HCT116 (cell line): ENCODE measurements at regions not wholly inside any gene's neighbourhood (a gene's known extent, or its start where the extent isn't known, plus 50 kb on each side); places are given as distances from the start of the nearest gene placed in this dataset.

Experiments
- ATAC-seq: fragments of 200-7000 bp; cut with Tn5 transposase; 2 replicates; pipeline ENCODE4 v1.9.1; 2020; ENCODE audit warnings: mild to moderate bottlenecking, moderate library complexity
- BruUV-seq: library from RNA; stranded (reverse); fragments of 400-500 nt; replicated peaks from 2 replicates; lab custom pipeline; 2021; lab: Mats Ljungman, UMichigan
- CTCF ChIA-PET: fragments of 300-600 bp; sonication (Branson Sonifier 250); formaldehyde crosslinking; loops from one replicate; lab custom pipeline; 2021; ENCODE audit warnings: antibody characterized with exemption; lab: Charles Lee
- POLR2A ChIA-PET: fragments of 300-600, 350-600 bp; sonication (Branson Sonifier 250); formaldehyde crosslinking; loops from one replicate; lab custom pipeline; 2021; ENCODE audit warnings: antibody characterized with exemption; lab: Charles Lee
- RAD21 ChIA-PET, 2 experiments: fragments of 300-600 bp; sonication (Branson Sonifier 250); formaldehyde crosslinking; loops; one replicate each; lab custom pipeline; 2023; ENCODE audit warnings: low total read pairs in 2 of 2; ENCODE audit not compliant: uncharacterized antibody in 2 of 2, unreplicated experiment in 2 of 2, low non-redundant PET in 1 of 2; lab: Charles Lee
- DNase-seq: peaks from one replicate; pipeline ENCODE4 v3.0.0-alpha.2; 2010; ENCODE audit warnings: low read depth, low spot score
- H2AFZ ChIP-seq: fragments of 200-600 bp; shearing (Covaris generic), sonication (generic); 2 replicates; pipeline ENCODE4 v1.6.1; 2017; ENCODE audit warnings: low read depth, mixed run types, mixed read lengths, antibody characterized with exemption, low read length; ENCODE audit not compliant: poor library complexity, severe bottlenecking
- H3K27ac ChIP-seq: 2 replicates; pipeline ENCODE4 v1.5.1; 2012; ENCODE audit warnings: low read depth, low read length
- H3K27me3 ChIP-seq: fragments of 200-600 bp; sonication (generic); 2 replicates; pipeline ENCODE4 v1.6.1; 2016; ENCODE audit warnings: mixed run types, low read length, mixed read lengths; ENCODE audit not compliant: insufficient read depth
- H3K36me3 ChIP-seq, 2 experiments: fragments of 200-500 bp in 1 of 2; fragments of 200-600 bp in 1 of 2; sonication (Bioruptor generic) in 1 of 2; sonication (generic) in 1 of 2; 2 replicates each; pipeline versions ENCODE4 v1.5.1 to v1.6.1; 2014 to 2016; ENCODE audit warnings: low read length in 2 of 2, inconsistent platforms in 1 of 2, mixed read lengths in 1 of 2, mixed run types in 1 of 2; ENCODE audit not compliant: insufficient read depth in 2 of 2, control insufficient read depth in 1 of 2
- H3K4me1 ChIP-seq, 2 experiments: fragments of 200-600 bp in 1 of 2; sonication (generic) in 1 of 2; 2 replicates each; pipeline versions ENCODE4 v1.5.1 to v1.6.1; 2012 to 2017; ENCODE audit warnings: low read length in 2 of 2, inconsistent platforms in 1 of 2, mild to moderate bottlenecking in 1 of 2, mixed read lengths in 1 of 2, mixed run types in 1 of 2, moderate library complexity in 1 of 2; ENCODE audit not compliant: insufficient read depth in 2 of 2, control insufficient read depth in 1 of 2
- H3K4me2 ChIP-seq: fragments of 200-600 bp; sonication (generic); 2 replicates; pipeline ENCODE4 v1.6.1; 2017; ENCODE audit warnings: mixed run types, low read length, mixed read lengths
- H3K4me3 ChIP-seq, 2 experiments: fragments of 200-600 bp in 1 of 2; sonication (generic) in 1 of 2; replicated peaks in 1 of 2; 2 replicates each; pipeline ENCODE4 v1.5.1; 2011 to 2016; ENCODE audit warnings: low read length in 2 of 2, control low read depth in 1 of 2, low read depth in 1 of 2, mild to moderate bottlenecking in 1 of 2, mixed read lengths in 1 of 2, mixed run types in 1 of 2
- H3K79me2 ChIP-seq: fragments of 200-600 bp; sonication (generic); 2 replicates; pipeline ENCODE4 v1.6.1; 2017; ENCODE audit warnings: mild to moderate bottlenecking, mixed run types, low read length, moderate library complexity, mixed read lengths; ENCODE audit not compliant: insufficient read depth
- H3K9ac ChIP-seq: fragments of 200-600 bp; sonication (generic); 2 replicates; pipeline ENCODE4 v1.6.1; 2016; ENCODE audit warnings: low read length, mixed read lengths
- H3K9me2 ChIP-seq: fragments of 200-600 bp; sonication (generic), shearing (Covaris generic); 2 replicates; pipeline ENCODE4 v1.6.1; 2017; ENCODE audit warnings: mixed run types, mild to moderate bottlenecking, moderate library complexity; ENCODE audit not compliant: insufficient read depth
- H3K9me3 ChIP-seq, 2 experiments: fragments of 200-500 bp in 1 of 2; fragments of 200-600 bp in 1 of 2; sonication (Bioruptor generic) in 1 of 2; sonication (generic) in 1 of 2; 2 replicates each; pipeline ENCODE4 v1.6.1; 2014 to 2017; ENCODE audit warnings: low read length in 2 of 2, mixed read lengths in 2 of 2, inconsistent platforms in 1 of 2, low read depth in 1 of 2, mild to moderate bottlenecking in 1 of 2, mixed run types in 1 of 2, moderate library complexity in 1 of 2; ENCODE audit not compliant: control insufficient read depth in 1 of 2, insufficient read depth in 1 of 2
- H4K20me1 ChIP-seq: fragments of 200-600 bp; sonication (generic), shearing (Covaris generic); 2 replicates; pipeline ENCODE4 v1.6.1; 2017; ENCODE audit warnings: mixed run types, mild to moderate bottlenecking, moderate library complexity; ENCODE audit not compliant: insufficient read depth
- CBX3 ChIP-seq: IDR thresholded peaks from 2 replicates; pipeline ENCODE4 v1.6.1; 2012; ENCODE audit warnings: low read depth
- CTCF ChIP-seq, 3 experiments: fragments of 200-600 bp in 1 of 3; sonication (generic) in 1 of 3; IDR thresholded peaks in 2 of 3; conservative IDR thresholded peaks in 1 of 3; 2 replicates each; pipeline ENCODE4 v1.5.1; 2012 to 2017; ENCODE audit warnings: low read depth in 2 of 3, low read length in 2 of 3, antibody characterized with exemption in 1 of 3, borderline replicate concordance in 1 of 3, control low read depth in 1 of 3, mild to moderate bottlenecking in 1 of 3, mixed read lengths in 1 of 3, mixed run types in 1 of 3, moderate library complexity in 1 of 3; ENCODE audit not compliant: insufficient read depth in 1 of 3
- EZH2 ChIP-seq: fragments of 200-600 bp; sonication (generic); IDR thresholded peaks from 2 replicates; pipeline ENCODE4 v1.6.1; 2017; ENCODE audit warnings: antibody characterized with exemption, mixed run types
- JUND ChIP-seq: IDR thresholded peaks from 2 replicates; pipeline ENCODE4 v1.6.1; 2012
- POLR2A ChIP-seq: IDR thresholded peaks from 2 replicates; pipeline ENCODE4 v1.7.0; 2011; ENCODE audit warnings: borderline replicate concordance; ENCODE audit not compliant: insufficient read depth, insufficient read length; ENCODE audit errors: extremely low read depth
- RAD21 ChIP-seq: IDR thresholded peaks from 2 replicates; pipeline ENCODE4 v1.6.1; 2012; ENCODE audit warnings: low read depth, mild to moderate bottlenecking
- SP1 ChIP-seq: IDR thresholded peaks from 2 replicates; pipeline ENCODE4 v1.6.1; 2012; ENCODE audit warnings: low read depth
- ZFX ChIP-seq: fragments of 450-650 bp; IDR thresholded peaks from 2 replicates; pipeline ENCODE4 v1.6.1; 2017
- intact Hi-C: fragments of 100-400 bp; cut with micrococcal nuclease; formaldehyde crosslinking; loops from 2 replicates; pipeline ENCODE4 v1.10.0; 2022
- TF ChIP-seq, protein P1 (sequence below): IDR thresholded peaks from 2 replicates; pipeline ENCODE4 v1.6.1; 2012
- TF ChIP-seq, protein P2 (sequence below): IDR thresholded peaks from 2 replicates; pipeline ENCODE4 v1.6.1; 2011; ENCODE audit warnings: mild to moderate bottlenecking, low read length, moderate library complexity; ENCODE audit not compliant: insufficient replicate concordance; ENCODE audit errors: extremely low read depth

- no peak overlapping the region for H2AFZ ChIP-seq
- BruUV-seq = no TSS peak
- H3K4me1 ChIP-seq = peaks cover 0 to 5% of the 10 kb centered on the region in 2 experiments; a peak in 1 of 4 replicates
- H3K9me3 ChIP-seq = no peaks in the 10 kb centered on the region
- H3K36me3 ChIP-seq = no peaks in the 10 kb centered on the region
- POLR2A ChIA-PET = no interaction called here
- no peak overlapping the region for H3K4me2 ChIP-seq
- CTCF ChIA-PET = no interaction called here
- TF ChIP-seq, protein P1, sequence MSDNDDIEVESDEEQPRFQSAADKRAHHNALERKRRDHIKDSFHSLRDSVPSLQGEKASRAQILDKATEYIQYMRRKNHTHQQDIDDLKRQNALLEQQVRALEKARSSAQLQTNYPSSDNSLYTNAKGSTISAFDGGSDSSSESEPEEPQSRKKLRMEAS = no peak
- TF ChIP-seq ZFX = no peak
- DNase-seq (no peak), ATAC-seq (no peak)
- H3K9me2 ChIP-seq = no peaks in the 10 kb centered on the region
- no peak overlapping the region for H3K9ac ChIP-seq
- H4K20me1 ChIP-seq = no peaks in the 10 kb centered on the region
- no peaks in the 10 kb centered on the region for H3K79me2 ChIP-seq
- no peaks in the 10 kb centered on the region for H3K27me3 ChIP-seq
- RAD21 ChIA-PET = no interaction called here
- no peak overlapping the region for H3K4me3 ChIP-seq
- intact Hi-C loops = loop anchor here (1.0 to 2.0 kb wide), 2 partner anchors 37 to 244 kb away; no protein-coding TSS in a partner anchor
- no peak overlapping the region for H3K27ac ChIP-seq
These were observed 132.4 kb downstream of the ELOVL4 start for GRCh38 chr6:79814940-79815339.

DNA sequence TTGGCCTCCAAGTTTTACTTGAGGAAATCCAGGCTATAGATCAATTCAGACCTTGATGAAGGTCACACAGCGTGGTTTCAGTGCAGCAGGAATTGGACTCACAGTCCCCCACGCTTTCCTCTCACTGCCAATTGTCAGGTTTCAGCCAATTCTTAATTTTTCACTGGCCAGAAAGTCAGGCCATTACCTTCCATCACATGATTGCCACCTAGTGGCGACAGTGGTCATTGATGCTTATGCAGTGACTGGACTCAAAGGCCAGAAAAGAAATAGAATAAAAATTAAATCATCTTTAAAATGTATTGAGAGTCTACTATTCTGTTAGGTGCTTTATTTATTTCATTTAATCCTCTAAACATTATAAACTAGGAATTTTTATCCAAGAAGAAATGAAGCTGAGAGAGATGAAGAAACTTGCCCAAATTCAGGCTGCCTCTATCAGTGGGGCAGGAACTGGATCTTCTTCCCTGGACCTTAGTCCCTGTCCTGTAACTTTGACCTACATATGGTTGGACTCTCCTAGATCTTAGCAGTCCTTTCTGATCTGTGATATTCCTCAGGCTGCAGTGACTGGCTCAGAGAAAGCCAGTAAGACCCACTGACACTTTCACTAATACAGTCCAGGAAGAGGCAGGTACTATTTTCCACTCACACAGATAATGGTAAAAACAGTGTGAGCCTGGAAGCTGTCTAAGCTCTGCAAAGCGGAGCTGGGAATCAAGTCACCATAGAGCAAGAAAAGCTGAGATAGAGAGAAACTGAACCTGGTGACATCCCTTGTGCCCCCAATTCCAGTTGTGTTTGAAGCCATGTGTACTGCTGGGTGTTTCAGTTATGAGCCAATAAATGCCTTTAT lies 133.3 kb downstream of the ELOVL4 start:
- POLR2A ChIA-PET = no interaction called here
- no TSS peak for BruUV-seq
- CTCF ChIA-PET = interaction anchor here (1.2 kb wide), 1 partner anchor 54 kb away, joined by 3 read pairs; no protein-coding TSS in a partner anchor
- Histone ChIP-seq H3K36me3 (no peaks in the 10 kb centered on the region), H3K9me3 (no peaks in the 10 kb centered on the region), H3K4me2 (peak overlapping the region; percentile 15; the same call in 1 of the 2 replicates), H2AFZ (peak overlapping the region; percentile 99), H3K9ac (no peak overlapping the region), H3K27ac (no peak overlapping the region), H3K79me2 (no peaks in the 10 kb centered on the region), H3K27me3 (no peaks in the 10 kb centered on the region), H4K20me1 (no peaks in the 10 kb centered on the region)
- peak; percentile 93 for ATAC-seq
- TF ChIP-seq CTCF (IDR thresholded peaks at IDR 0.05 in 2 of 3, conservative IDR thresholded peaks at IDR 0.05 in 1 of 3; ENCODE audit: borderline replicate concordance in 1 of 3, insufficient read depth in 1 of 3, low read depth in 2 of 3, low read length in 2 of 3) (peak; percentile 75 to 88 (median 85); a peak in 5 of 6 replicates), RAD21 (peak; percentile 76), CBX3 (no peak), SP1 (no peak), POLR2A (no peak), EZH2 (no peak), JUND (no peak), ZFX (no peak)
- TF ChIP-seq, protein P2, sequence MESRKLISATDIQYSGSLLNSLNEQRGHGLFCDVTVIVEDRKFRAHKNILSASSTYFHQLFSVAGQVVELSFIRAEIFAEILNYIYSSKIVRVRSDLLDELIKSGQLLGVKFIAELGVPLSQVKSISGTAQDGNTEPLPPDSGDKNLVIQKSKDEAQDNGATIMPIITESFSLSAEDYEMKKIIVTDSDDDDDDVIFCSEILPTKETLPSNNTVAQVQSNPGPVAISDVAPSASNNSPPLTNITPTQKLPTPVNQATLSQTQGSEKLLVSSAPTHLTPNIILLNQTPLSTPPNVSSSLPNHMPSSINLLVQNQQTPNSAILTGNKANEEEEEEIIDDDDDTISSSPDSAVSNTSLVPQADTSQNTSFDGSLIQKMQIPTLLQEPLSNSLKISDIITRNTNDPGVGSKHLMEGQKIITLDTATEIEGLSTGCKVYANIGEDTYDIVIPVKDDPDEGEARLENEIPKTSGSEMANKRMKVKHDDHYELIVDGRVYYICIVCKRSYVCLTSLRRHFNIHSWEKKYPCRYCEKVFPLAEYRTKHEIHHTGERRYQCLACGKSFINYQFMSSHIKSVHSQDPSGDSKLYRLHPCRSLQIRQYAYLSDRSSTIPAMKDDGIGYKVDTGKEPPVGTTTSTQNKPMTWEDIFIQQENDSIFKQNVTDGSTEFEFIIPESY = no peak
- TF ChIP-seq, all 23 proteins: peak for 2
- no peaks in the 10 kb centered on the region for H3K9me2 ChIP-seq
- DNase-seq = peak; percentile 62
- RAD21 ChIA-PET = no interaction called here
- intact Hi-C loops = loop anchor here (1.0 to 2.0 kb wide), 2 partner anchors 36 to 243 kb away; no protein-coding TSS in a partner anchor
- peaks cover 0 to 5% of the 10 kb centered on the region in 2 experiments; a peak in 1 of 4 replicates for H3K4me1 ChIP-seq
- H3K4me3 ChIP-seq = no peak overlapping the region
